Stomach (tissue), 4 donors: ENCODE measurements at regions not wholly inside any gene's neighbourhood (a gene's known extent, or its start where the extent isn't known, plus 50 kb on each side); places are given as distances from the start of the nearest gene placed in this dataset.

Experiments
- POLR2A ChIP-seq, 4 donors: fragments of 450-650 bp; IDR thresholded peaks; one replicate each; pipeline ENCODE4 v1.6.1; 2016; ENCODE audit warnings: antibody characterized with exemption in 4 of 4, control low read depth in 2 of 4, mild to moderate bottlenecking in 1 of 4, moderate library complexity in 1 of 4
- POLR2AphosphoS5 ChIP-seq, 3 donors: sonication (generic); formaldehyde crosslinking; IDR thresholded peaks; one replicate each; pipeline ENCODE4 v1.6.1; 2016; ENCODE audit warnings: antibody characterized with exemption in 3 of 3
- TF ChIP-seq, protein P1 (sequence below), 7 experiments: fragments of 450-650 bp in 4 of 7; fragments of 200-600 bp in 3 of 7; sonication (generic) in 3 of 7; IDR thresholded peaks; one replicate each; pipeline ENCODE4 v1.5.1; 2016 to 2019; ENCODE audit warnings: antibody characterized with exemption in 7 of 7, control low read depth in 2 of 7, mild to moderate bottlenecking in 1 of 7

GRCh38 chr17:33816036-33816435 is 439.0 kb upstream of the CCL2 start:
- TF ChIP-seq, protein P1, sequence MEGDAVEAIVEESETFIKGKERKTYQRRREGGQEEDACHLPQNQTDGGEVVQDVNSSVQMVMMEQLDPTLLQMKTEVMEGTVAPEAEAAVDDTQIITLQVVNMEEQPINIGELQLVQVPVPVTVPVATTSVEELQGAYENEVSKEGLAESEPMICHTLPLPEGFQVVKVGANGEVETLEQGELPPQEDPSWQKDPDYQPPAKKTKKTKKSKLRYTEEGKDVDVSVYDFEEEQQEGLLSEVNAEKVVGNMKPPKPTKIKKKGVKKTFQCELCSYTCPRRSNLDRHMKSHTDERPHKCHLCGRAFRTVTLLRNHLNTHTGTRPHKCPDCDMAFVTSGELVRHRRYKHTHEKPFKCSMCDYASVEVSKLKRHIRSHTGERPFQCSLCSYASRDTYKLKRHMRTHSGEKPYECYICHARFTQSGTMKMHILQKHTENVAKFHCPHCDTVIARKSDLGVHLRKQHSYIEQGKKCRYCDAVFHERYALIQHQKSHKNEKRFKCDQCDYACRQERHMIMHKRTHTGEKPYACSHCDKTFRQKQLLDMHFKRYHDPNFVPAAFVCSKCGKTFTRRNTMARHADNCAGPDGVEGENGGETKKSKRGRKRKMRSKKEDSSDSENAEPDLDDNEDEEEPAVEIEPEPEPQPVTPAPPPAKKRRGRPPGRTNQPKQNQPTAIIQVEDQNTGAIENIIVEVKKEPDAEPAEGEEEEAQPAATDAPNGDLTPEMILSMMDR (IDR thresholded peaks at IDR 0.05) = no peak
- TF ChIP-seq POLR2AphosphoS5 (IDR thresholded peaks at IDR 0.05) = no peak
- no peak for TF ChIP-seq POLR2A (IDR thresholded peaks at IDR 0.05)
